ENCODE measurements at regions not wholly inside any gene's neighbourhood (a gene's known extent, or its start where the extent isn't known, plus 50 kb on each side); places are given as distances from the start of the nearest gene placed in this dataset.
A peak's percentile ranks its signal among the peaks of the same experiment; 100 is the strongest.

DNA sequence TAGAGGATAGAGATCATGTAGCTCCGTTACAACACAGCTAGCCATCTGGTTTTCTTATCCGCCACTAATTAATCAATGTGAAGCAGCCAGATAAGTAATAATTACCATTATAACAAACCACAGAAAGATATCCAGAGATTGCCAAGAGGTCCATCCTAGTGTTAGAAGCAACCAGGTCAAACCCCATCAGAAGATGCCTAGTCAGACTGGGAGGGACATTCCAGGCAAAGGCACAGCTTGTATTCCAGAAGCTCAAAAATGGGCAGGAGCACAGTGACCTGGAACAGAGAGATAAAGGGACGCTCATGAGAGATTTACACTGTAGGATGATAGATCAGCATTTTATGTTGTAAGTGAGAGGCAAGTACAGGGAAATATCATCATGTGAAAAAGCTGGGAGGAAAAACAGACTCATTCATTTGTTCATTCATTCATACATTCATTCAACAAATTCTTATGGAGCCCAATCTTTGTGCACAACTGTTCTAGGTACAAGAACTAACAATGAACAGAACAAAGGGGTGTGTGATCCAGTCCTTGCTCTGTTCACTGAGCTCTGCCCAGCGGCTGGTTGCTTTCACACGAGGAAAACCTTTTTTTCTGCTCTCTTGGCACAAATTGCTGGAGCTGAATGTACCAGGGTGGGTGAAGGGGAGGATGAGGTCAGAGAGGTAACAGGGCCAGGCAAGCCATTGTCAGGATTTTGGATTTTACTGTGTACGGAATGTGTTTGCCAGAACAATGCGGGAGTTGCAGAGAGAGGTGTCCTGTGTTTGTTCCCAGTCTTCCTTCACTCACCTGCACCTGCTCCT is 240.8 kb upstream of the FGGY start:
- ATAC-seq (no peak), DNase-seq (no peak)
- H3K9me3 Mint-ChIP-seq: peaks cover 0 to 6% (median 0%) of the 10 kb centered on the region in 9 donors
- no peak overlapping the region for H3K4me3 Mint-ChIP-seq
- peaks cover 1 to 8% (median 5%) of the 10 kb centered on the region in 4 donors for H3K4me1 Mint-ChIP-seq
- H3K27ac Mint-ChIP-seq: peak overlapping the region in 1 of 10 donors; percentile 0
- no peaks in the 10 kb centered on the region for H3K36me3 Mint-ChIP-seq
- H3K27me3 Mint-ChIP-seq: peaks cover 0 to 4% (median 0%) of the 10 kb centered on the region in 5 donors
- POLR2A ChIA-PET: interaction anchor here (1.1 kb wide), 1 partner anchor 9 kb away, joined by 3 read pairs; no protein-coding TSS in a partner anchor

DNA sequence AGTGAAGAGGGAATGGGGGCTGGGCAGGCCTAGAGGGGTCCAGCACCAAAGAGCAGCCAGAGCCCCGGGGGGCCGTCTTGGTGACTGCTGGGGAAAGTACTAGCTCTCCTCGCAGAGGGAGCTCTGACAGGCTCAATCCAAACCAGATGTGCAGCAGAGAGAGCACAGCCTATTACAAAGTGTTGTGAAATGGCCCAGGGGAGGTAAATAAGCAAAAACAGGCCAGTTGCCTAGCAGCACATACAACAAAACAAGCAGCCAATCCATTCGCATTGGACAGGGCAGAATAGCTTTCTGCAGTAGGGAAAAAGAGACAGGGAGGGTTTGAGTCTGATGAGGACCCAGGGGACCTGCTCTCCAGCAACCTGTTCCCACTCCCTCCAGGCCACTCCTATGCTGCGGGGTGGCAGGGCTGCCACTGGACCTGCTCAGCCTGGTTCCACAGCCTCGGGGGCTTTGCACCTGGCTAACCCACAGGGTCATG is 239.6 kb upstream of the FGGY start:
- no peak overlapping the region for H3K27ac Mint-ChIP-seq
- ATAC-seq: no peak
- peaks cover 8 to 17% (median 12%) of the 10 kb centered on the region in 4 donors for H3K4me1 Mint-ChIP-seq
- H3K36me3 Mint-ChIP-seq: no peaks in the 10 kb centered on the region
- peaks cover 0 to 4% (median 0%) of the 10 kb centered on the region in 5 donors for H3K27me3 Mint-ChIP-seq
- H3K4me3 Mint-ChIP-seq: no peak overlapping the region
- no peak for DNase-seq
- peaks cover 0 to 8% (median 0%) of the 10 kb centered on the region in 9 donors for H3K9me3 Mint-ChIP-seq
- POLR2A ChIA-PET: no interaction called here

DNA sequence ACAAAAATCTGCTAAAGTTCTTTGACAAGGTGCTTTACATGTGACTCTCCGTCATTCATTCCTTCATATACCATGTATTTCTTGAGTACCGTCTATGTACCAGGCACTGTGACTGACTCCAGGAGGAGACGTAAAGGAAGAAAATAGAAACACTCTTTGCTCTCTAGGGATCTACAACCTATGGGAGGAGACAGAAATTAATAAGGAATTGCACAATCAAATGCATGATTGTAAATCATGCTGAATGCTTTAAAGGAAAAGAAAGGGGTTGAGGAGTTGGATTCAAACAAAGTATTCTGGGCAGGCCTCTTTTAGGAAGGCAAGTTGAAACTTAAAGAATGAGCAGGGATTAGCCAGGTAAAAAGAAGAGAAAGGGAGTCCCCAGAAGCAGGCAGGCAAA is 239.1 kb upstream of the FGGY start:
- peaks cover 0 to 4% (median 0%) of the 10 kb centered on the region in 5 donors for H3K27me3 Mint-ChIP-seq
- POLR2A ChIA-PET: no interaction called here
- H3K4me3 Mint-ChIP-seq: no peak overlapping the region
- peaks cover 10 to 20% (median 16%) of the 10 kb centered on the region in 4 donors for H3K4me1 Mint-ChIP-seq
- H3K27ac Mint-ChIP-seq: peak overlapping the region in 1 of 10 donors; percentile 15
- ATAC-seq: no peak
- peaks cover 0 to 8% (median 0%) of the 10 kb centered on the region in 9 donors for H3K9me3 Mint-ChIP-seq
- DNase-seq: no peak
- H3K36me3 Mint-ChIP-seq: no peaks in the 10 kb centered on the region

GRCh38 chr1:59058665-59059439 is 238.0 kb upstream of the FGGY start:
- ATAC-seq: no peak
- no peak for DNase-seq
- no peak overlapping the region for H3K4me3 Mint-ChIP-seq
- H3K27ac Mint-ChIP-seq: peak overlapping the region in 1 of 10 donors; percentile 3
- POLR2A ChIA-PET: interaction anchor here (1.3 kb wide), 1 partner anchor 9 kb away, joined by 11 read pairs; no protein-coding TSS in a partner anchor
- peaks cover 0 to 8% (median 0%) of the 10 kb centered on the region in 9 donors for H3K9me3 Mint-ChIP-seq
- H3K27me3 Mint-ChIP-seq: peaks cover 0 to 4% (median 0%) of the 10 kb centered on the region in 5 donors
- no peaks in the 10 kb centered on the region for H3K36me3 Mint-ChIP-seq
- H3K4me1 Mint-ChIP-seq: peaks cover 15 to 31% (median 26%) of the 10 kb centered on the region in 4 donors

DNA sequence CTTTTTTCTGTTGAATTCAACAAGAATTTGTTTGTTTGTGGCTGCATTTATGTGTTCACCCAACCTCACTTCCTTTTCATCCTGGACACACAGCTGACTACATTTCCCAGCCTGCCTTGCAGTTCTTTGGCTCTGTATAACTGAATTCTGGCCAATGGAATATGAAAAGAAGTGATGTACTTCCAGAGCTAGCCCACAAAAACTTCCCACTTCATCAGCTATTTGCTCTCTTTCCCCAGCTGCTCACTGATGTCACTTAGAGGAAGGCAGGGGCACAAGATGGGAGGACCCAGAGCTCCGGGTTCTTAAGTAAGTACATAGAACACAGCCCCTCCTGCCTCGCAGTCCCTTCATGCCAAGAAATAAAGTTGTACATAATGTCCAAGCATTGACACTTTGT is 235.0 kb upstream of the FGGY start:
- no peaks in the 10 kb centered on the region for H3K27me3 Mint-ChIP-seq
- POLR2A ChIA-PET: interaction anchor here (1.4 to 1.5 kb wide), 2 partner anchors 9 to 15 kb away, joined by 4 to 6 read pairs; no protein-coding TSS in a partner anchor
- no peak overlapping the region for H3K4me3 Mint-ChIP-seq
- H3K36me3 Mint-ChIP-seq: no peaks in the 10 kb centered on the region
- H3K9me3 Mint-ChIP-seq: peaks cover 0 to 8% (median 0%) of the 10 kb centered on the region in 9 donors
- H3K4me1 Mint-ChIP-seq: peaks cover 21 to 49% (median 40%) of the 10 kb centered on the region in 4 donors
- no peak for ATAC-seq
- peak overlapping the region in 1 of 10 donors; percentile 74 for H3K27ac Mint-ChIP-seq
- no peak for DNase-seq

GRCh38 chr1:59062743-59063142 is 234.2 kb upstream of the FGGY start:
- ATAC-seq (no peak), DNase-seq (no peak)
- POLR2A ChIA-PET: interaction anchor here (1.0 to 1.5 kb wide), 4 partner anchors 8 to 279 kb away, joined by 3 to 6 read pairs (median 4); partner anchors contain the start of gene JUN
- Mint-ChIP-seq H3K4me1 (peaks cover 18 to 49% (median 40%) of the 10 kb centered on the region in 4 donors), H3K9me3 (peaks cover 0 to 8% (median 0%) of the 10 kb centered on the region in 9 donors), H3K27me3 (no peaks in the 10 kb centered on the region), H3K27ac (peak overlapping the region in 7 of 10 donors; percentile 7 to 80 (median 67)), H3K4me3 (peak overlapping the region in 1 of 10 donors; percentile 58), H3K36me3 (no peaks in the 10 kb centered on the region)

DNA sequence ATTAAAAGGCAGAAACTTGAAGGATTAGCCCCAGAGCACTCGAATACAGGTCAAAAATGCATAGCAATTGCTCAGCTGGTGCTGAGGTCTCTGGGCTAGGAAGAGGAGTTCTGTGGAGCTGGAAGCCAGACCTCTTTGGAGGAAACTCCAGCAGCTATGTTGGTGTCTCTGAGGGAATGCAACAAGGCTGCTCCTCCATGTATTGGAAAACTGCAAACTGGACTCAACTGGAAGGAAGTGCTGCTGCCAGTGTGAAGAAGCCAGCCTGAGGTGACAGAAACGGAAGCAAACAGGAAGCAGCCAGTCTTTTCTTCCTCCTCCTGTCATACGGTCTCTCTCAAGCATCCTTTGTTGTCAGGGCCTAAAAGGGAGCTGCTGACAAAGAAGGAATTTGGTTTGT is 233.4 kb upstream of the FGGY start:
- no peaks in the 10 kb centered on the region for H3K36me3 Mint-ChIP-seq
- H3K9me3 Mint-ChIP-seq: peaks cover 0 to 8% (median 0%) of the 10 kb centered on the region in 9 donors
- DNase-seq (peak in 4 of 10 donors; percentile 12 to 53 (median 34)), ATAC-seq (peak; percentile 80 to 86)
- H3K4me3 Mint-ChIP-seq: peak overlapping the region; percentile 17 to 71 (median 58)
- H3K4me1 Mint-ChIP-seq: peaks cover 18 to 49% (median 40%) of the 10 kb centered on the region in 4 donors
- H3K27ac Mint-ChIP-seq: peak overlapping the region; percentile 23 to 85 (median 80)
- POLR2A ChIA-PET: interaction anchor here (1.3 to 1.4 kb wide), 2 partner anchors 14 to 280 kb away, joined by 3 to 4 read pairs; partner anchors contain the start of gene JUN
- no peaks in the 10 kb centered on the region for H3K27me3 Mint-ChIP-seq

- H3K4me3 Mint-ChIP-seq: peak overlapping the region in 4 of 10 donors; percentile 15 to 58 (median 28)
- H3K27me3 Mint-ChIP-seq: no peaks in the 10 kb centered on the region
- H3K4me1 Mint-ChIP-seq: peaks cover 18 to 49% (median 38%) of the 10 kb centered on the region in 4 donors
- peak overlapping the region in 9 of 10 donors; percentile 11 to 85 (median 34) for H3K27ac Mint-ChIP-seq
- peaks cover 0 to 8% (median 0%) of the 10 kb centered on the region in 9 donors for H3K9me3 Mint-ChIP-seq
- ATAC-seq: no peak
- no peak for DNase-seq
- POLR2A ChIA-PET: interaction anchor here (0.6 to 1.7 kb wide), 3 partner anchors 8 to 281 kb away, joined by 3 to 5 read pairs (median 4); partner anchors contain the start of gene JUN
- H3K36me3 Mint-ChIP-seq: no peaks in the 10 kb centered on the region
Observed at GRCh38 chr1:59064592-59064991, 232.3 kb upstream of the FGGY start.

DNA sequence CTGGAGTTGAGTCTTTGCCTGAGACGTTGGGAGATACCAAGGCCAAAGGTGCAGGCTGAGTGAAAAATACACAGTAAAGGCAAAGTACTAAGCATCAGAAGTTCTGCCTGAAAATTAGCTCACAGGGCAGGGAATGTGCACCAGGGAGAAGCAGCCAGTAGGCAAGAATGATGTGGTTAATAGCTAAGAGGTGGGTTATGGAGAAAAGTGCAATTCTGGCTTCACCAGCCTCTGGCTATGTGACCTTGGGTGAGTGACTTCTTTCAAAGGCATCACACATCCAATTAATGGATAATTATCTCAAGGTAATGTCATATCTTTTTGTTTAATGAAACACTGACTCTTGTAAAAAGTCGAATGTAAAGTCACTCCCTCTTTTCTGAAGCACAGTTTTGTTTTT is 230.7 kb upstream of the FGGY start:
- peaks cover 15 to 54% (median 48%) of the 10 kb centered on the region in 4 donors for H3K4me1 Mint-ChIP-seq
- H3K27me3 Mint-ChIP-seq: no peaks in the 10 kb centered on the region
- no peaks in the 10 kb centered on the region for H3K36me3 Mint-ChIP-seq
- peaks cover 0 to under 1% (median 0%) of the 10 kb centered on the region in 9 donors for H3K9me3 Mint-ChIP-seq
- no peak for DNase-seq
- ATAC-seq: no peak
- no peak overlapping the region for H3K4me3 Mint-ChIP-seq
- POLR2A ChIA-PET: interaction anchor here (1.4 to 1.7 kb wide), 2 partner anchors 19 to 283 kb away, joined by 4 to 5 read pairs; partner anchors contain the start of gene JUN
- H3K27ac Mint-ChIP-seq: no peak overlapping the region

DNA sequence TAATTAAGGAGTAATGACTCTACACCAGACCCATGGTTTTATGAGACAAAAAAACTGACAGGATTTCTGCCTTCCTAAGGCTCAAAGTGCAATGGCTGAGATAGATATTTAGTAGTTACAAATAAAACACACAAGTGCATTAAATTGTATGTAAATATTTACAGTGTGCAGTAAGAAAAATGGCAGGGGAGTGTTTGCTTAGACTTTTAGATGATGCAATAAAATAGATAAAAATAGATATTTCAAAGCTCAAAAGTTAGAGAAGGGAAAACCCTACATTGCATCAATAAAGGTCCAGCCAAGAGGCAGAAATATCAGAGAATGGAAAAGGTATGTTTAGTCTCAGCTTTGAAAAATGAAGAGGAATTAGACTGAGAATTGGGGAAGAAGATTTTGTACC is 226.3 kb upstream of the FGGY start:
- POLR2A ChIA-PET: interaction anchor here (1.2 to 3.4 kb wide), 2 partner anchors 8 to 286 kb away, joined by 6 to 18 read pairs; partner anchors contain the start of gene JUN
- no peak for DNase-seq
- no peaks in the 10 kb centered on the region for H3K27me3 Mint-ChIP-seq
- ATAC-seq: no peak
- H3K9me3 Mint-ChIP-seq: no peaks in the 10 kb centered on the region
- H3K4me3 Mint-ChIP-seq: peak overlapping the region in 7 of 10 donors; percentile 20 to 73 (median 60)
- H3K36me3 Mint-ChIP-seq: no peaks in the 10 kb centered on the region
- H3K4me1 Mint-ChIP-seq: peaks cover 12 to 34% (median 29%) of the 10 kb centered on the region in 4 donors
- peak overlapping the region in 9 of 10 donors; percentile 21 to 86 (median 80) for H3K27ac Mint-ChIP-seq

DNA sequence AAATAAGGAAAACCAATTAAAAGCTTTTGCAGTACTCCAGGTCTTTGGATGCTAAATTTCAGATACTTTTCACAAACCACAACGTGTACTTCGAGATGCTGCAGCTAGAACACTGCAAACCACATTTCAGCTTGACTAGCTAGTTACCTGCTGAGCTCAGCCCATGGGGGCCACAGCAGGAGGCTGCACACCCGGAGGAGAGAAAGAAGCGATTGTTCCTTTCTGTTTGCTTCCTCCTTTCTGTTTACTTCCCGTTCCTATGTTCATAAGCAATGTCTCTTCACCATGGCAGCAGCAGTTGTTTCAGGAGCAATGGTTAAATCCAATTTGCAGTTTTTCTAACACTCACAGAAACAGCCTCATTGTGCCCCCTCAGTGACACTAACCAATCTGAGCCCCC is 225.6 kb upstream of the FGGY start:
- ATAC-seq: peak; percentile 75 to 86
- DNase-seq: peak in 6 of 10 donors; percentile 8 to 46 (median 26)
- Mint-ChIP-seq H3K27me3 (no peaks in the 10 kb centered on the region), H3K4me1 (peaks cover 12 to 34% (median 28%) of the 10 kb centered on the region in 4 donors), H3K4me3 (peak overlapping the region; percentile 16 to 76 (median 66)), H3K36me3 (no peaks in the 10 kb centered on the region), H3K27ac (peak overlapping the region; percentile 13 to 89 (median 84)), H3K9me3 (no peaks in the 10 kb centered on the region)
- POLR2A ChIA-PET: interaction anchor here (1.2 to 3.4 kb wide), 2 partner anchors 9 to 287 kb away, joined by 6 to 18 read pairs; partner anchors contain the start of gene JUN

Measured in naive thymus-derived CD8-positive, alpha-beta T cell (primary cell).